HG03280 (cell line): ENCODE measurements at regions not wholly inside any gene's neighbourhood (a gene's known extent, or its start where the extent isn't known, plus 50 kb on each side); places are given as distances from the start of the nearest gene placed in this dataset.
"Not testable (repeated sequence)": the region's sequence is repeated elsewhere in the genome, so short reads cannot be mapped to it uniquely, and the experiment has no call there.

Experiments
- ATAC-seq: cut with Tn5 transposase; IDR thresholded peaks from one replicate; pipeline ENCODE4 v1.9.1; 2021; ENCODE audit warnings: mild to moderate bottlenecking, moderate library complexity; ENCODE audit not compliant: unreplicated experiment

DNA sequence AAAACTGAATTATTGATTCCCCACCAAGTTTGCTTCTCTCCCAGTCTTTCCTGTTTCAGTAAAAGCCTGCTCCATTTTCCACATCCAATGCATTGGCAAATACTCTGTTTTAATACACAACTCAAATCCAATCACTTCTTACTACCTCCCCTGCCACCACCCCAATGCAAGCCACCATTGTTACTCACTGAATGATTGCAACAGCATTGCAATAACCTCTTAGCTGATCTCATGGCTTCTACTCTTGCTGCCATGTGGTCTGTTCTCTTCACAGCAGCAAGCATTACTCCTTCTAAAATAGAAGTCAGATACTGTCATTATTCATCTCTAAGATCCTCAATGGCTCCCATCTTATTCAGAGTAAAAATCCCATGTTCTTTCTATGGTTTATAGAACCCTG is 123.4 kb downstream of the ATP6V1G3 start:
- no peak for ATAC-seq

DNA sequence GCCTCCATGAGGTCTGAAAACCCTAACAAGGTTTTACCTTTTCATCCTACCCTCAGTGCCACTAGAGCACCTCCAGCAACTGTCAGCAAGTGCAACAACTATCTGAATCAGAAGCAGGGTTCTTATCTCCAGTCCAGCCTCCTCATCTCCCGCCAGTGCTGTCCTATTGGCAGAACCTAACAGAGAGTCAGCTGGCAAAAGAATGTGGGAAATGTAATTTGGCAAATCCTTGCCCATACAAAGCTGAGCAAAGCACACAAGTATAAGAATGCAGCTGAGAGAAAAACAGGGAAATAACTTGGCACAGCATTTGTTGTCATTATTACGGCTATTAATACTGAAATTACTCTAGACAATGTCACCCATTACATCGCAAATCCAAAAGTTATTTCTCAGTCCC is 124.2 kb downstream of the ATP6V1G3 start:
- ATAC-seq: no peak

DNA sequence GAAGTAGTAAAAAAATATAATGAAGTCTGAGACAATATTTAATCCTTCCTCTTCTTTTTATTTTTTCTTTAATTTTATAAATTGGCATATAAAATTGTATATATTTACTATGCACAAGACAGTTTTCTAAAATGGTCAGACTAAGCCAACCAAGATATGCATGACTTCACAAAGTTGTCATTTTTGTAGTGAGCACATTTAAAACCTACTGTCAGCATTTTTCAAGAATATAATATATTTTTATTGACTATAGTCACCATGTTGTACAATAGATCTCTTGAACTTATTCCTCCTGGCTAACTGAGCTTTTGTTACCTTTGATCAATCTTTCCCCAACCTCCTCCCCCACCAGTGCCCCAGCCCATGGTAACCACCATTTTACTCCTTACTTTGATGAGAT is 129.2 kb downstream of the ATP6V1G3 start:
- ATAC-seq: no peak

DNA sequence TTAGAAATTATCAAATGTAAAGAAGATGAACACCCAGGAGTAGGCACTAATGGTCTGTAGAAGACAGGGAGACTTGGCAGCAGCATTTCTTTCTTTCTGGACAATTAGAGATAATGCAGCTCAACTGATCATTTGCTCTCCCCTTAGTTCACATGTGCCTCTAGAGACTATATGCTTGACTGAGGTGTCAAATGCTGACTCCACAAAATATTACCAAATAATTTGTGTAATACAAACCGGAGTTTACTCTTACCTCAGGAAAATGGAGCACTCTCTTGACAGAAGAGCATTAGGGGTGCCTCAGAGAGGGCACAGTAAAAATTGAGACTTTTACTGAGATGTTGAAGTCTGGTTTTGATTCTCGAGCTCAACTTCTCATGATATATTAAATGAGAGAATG is 131.8 kb downstream of the ATP6V1G3 start:
- ATAC-seq: no peak

DNA sequence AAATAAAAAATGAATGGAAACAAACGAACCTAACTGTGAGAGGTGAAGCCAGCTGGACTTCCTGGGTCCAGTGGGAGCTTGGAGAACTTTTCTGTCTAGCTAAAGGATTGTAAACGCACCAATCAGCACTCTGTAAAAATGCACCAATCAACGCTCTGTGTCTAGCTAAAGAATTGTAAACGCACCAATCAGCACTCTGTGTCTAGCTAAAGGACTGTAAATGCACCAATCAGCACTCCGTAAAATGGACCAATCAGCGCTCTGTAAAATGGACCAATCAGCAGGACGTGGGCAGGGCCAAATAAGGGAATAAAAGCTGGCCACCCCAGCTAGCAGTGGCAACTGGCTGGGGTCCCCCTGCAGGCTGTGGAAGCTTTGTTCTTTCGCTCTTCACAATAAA is 135.8 kb downstream of the ATP6V1G3 start:
- not testable (repeated sequence) for ATAC-seq

DNA sequence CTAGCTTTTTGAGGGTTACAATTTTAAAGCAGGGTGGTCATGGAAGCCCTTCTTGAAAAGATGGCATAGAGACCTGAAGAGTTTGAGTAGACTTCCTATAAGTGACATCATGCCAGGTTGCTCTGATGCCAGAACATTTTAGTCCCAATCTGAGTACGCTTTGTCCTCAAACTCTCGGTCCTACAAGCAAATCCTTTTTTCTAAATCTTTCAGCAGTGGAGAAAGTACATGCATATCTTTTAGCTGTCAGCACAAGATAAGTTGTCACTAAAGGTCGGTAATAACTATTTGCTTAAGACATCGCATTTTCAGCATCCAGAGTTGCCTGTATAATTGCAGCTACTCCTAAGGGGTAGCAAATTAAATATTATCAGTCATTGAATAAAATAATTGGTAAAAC is 140.4 kb downstream of the ATP6V1G3 start:
- no peak for ATAC-seq

DNA sequence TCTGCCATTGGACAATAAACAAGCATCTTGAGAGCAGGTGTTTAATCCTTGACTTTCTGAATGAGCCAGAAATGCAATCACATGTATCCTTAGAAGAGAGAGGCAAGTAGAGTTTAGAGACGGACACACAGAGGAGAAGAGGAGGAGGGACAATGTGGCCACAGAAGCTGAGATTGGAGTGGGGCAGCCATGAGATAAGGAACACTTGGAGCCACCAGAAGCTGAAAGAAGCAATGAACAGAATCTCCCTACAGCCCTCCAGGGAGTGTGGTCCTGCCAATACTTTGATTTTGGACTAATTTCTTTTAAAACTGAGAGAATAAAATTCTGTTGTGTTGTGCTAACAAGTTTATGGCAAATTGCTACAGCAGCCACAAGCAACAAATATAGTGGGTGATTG is 141.0 kb downstream of the ATP6V1G3 start:
- no peak for ATAC-seq

DNA sequence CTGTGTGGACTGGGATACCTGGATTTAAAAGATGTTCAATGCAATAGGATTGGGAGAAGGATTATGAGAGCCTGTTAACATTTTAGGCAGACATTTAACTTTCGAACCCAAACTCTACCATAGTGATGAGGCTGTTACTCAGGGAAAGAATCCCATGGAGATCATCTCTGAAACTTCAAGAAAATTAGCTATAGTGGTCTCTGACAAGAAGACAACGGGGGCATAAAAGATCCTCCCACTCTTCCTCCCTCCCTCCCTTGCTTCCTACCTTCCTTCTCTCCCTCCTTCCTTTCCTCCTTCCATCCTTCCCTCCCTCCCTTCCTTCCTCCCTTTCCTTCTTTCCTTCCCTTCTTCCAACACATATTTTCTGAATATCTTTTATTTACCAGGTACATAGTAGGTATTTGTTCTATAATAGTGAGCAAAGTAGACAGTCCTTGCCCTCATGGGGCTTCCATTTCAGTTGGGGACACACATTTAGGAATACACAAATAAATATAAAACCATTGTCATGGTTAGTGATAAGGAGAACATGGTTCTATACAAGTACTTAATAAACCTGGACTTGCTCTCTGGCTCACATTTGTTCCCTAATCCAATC is 143.2 kb downstream of the ATP6V1G3 start:
- ATAC-seq: no peak

DNA sequence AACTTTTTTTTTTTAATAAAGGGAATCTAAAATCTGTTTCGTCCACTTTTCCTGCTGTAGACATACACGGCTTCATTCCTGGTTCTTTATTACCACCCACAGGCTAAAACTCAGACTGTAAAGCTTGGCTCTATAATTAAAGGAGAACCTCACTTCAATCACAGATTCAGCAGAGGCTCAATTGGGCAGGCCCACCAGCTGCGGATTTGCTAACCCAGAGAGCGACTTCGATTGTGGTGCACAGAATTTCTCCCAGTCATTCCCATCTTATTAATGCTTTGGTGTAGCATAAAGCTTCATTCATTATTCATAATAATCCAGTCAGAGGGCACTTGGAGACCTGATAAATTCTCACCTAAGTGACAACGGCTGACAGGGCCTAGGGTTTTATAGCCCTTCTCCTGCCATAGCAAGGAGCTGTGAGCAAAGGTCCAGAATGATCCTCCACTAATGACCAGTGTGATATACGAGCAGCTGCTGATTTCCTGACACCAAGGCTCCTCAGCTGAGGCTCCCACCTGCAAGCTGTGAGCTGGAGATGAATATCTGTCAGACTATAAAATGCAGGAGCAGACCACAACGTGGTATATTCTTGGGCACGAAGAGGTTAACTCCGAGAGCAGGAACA is 149.0 kb downstream of the ATP6V1G3 start:
- ATAC-seq: no peak

DNA sequence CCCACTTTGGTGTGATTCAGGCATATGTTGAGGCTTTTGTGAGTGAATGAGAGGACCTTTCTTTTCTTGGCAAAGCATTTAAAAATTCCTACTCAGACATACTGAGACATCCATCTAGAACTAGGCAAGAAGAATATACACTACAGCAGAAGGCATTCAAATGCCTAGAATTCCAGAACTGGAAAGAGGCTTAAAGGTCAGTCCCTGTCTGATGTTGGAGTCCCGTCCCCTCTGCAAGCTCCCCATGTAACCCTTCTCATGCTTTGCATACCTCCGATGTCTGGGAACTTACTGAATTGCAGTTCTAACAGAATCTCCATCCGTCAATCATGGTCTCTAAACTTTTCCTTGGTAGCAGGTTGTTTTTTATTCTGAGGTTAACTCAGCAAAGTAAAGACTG is 152.9 kb downstream of the ATP6V1G3 start:
- no peak for ATAC-seq

DNA sequence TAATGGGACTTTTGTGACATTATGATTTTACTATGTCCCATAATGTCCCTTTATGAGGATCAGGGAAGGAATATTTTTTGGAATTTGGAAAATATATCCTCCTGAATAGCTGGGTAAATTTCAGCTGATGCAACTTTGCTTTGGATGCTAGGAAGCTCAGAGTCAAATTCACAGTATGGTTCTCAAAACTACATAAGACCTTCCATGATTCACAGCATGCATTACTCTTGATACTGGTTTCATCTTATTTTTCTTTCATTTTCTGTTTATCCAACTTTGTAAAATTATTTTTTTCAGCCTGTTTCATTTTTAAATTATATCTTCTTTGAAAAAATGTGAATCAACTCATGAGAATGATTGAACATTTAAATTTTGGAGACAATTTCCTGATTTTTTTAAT is 160.2 kb downstream of the ATP6V1G3 start:
- no peak for ATAC-seq

DNA sequence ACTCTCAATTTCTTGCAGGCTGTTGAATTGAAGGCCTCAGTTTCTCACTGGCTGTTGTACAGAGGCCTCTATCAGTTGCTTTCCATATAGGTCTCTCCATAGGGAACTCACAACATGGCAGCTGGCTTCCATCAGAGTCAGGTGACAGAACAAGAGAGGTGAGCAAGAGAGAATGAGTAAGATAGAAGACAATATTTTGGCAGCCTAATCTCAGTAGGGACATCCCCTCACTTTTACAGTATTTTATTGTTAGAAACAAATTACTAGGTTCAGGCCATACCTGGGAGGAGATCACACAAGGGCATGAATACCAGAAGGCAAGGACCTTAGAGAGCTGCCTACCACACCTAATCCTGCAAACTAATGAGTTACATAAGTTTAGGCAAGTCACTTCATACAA is 162.8 kb downstream of the ATP6V1G3 start:
- ATAC-seq: no peak

DNA sequence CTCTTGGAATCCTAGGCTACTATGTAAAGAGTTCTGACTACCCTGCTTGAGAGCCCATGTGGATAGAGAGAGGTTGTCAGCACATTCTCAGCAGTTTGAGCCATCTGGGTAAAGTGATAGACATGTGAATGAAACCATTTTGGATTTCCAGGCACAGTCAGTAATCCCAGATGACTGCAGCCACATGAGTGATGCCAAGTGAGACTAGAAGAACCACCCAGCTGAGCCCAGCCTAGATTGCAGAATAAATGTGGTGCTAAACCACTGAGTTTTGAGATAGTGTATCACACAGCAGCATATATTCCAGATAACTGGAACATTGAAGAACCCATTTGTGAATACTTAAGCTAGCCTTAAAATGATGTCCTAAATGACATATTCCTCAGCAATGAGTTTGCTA is 166.2 kb downstream of the ATP6V1G3 start:
- no peak for ATAC-seq

DNA sequence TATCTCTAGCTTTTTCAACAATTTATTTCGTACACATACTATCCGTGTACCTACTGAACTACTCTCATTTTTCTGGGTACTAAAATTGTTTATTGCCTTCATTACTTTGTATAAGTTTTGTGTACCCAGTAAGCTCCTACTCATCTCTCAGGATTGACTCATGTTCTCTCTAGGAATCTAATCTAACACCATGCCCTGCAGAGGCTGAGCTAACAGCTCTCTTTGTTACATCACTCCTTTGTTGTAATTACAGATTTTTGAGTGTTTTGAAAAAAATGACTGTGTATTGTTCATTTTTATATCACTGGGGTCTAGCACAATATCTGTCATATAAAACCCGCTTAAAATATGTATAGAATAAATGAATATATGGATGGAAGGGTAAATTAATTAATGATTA is 167.1 kb downstream of the ATP6V1G3 start:
- no peak for ATAC-seq
